ENCODE measurements at regions not wholly inside any gene's neighbourhood (a gene's known extent, or its start where the extent isn't known, plus 50 kb on each side); places are given as distances from the start of the nearest gene placed in this dataset.

DNA sequence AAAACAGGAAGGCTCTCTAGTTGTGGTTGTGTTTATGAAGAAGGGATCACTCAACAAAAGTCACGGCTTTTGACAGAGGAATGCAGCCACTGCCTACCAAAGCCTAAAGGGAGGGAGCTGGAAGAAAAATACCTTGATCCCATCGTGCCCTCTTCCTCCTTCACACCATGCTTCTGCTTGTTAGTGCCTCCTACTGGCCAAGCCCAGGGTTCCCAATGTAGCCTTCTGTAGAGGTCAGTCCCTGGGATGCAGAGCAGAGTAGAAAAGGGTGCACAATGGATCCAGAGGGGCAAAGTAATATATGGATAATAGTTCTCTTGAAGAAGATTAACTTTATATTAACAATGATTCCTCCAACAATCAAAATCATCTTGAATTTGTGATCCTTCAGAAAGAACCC is 293.5 kb upstream of the FERMT1 start:
- Mint-ChIP-seq H3K4me1 (no peaks in the 10 kb centered on the region), H3K27me3 (peaks cover 3 to 13% (median 7%) of the 10 kb centered on the region in 3 donors), H3K4me3 (no peak overlapping the region), H3K27ac (no peak overlapping the region), H3K9me3 (peaks cover 0 to 10% (median 0%) of the 10 kb centered on the region in 7 donors), H3K36me3 (no peaks in the 10 kb centered on the region)
- no peak for ATAC-seq (ENCODE audit: low read depth in 2 of 2)
- no peak for DNase-seq

DNA sequence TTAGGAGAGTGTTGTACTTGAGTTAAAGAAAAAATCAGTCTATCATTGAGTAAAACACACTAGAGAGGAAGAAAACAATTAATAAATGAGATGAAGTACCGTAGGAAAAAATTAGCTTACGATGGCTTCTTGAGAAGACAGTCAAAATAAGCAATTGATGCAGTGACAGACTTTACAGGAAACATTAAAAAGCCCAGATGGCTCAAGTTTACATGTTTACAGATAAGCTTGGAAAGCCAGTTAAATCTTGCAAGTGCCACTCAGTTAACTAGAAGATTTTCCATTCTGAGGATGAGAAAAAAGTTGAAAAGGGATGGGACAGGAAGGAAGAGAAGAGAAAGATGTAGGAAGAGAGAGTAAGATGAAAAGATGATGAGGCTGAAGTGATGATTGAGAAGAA is 288.8 kb upstream of the FERMT1 start:
- H3K4me1 Mint-ChIP-seq: no peaks in the 10 kb centered on the region
- H3K4me3 Mint-ChIP-seq: no peak overlapping the region
- H3K9me3 Mint-ChIP-seq: peaks cover 0 to 13% (median 3%) of the 10 kb centered on the region in 7 donors
- H3K27me3 Mint-ChIP-seq: peaks cover 0 to 5% (median 3%) of the 10 kb centered on the region in 3 donors
- no peak overlapping the region for H3K27ac Mint-ChIP-seq
- ATAC-seq (ENCODE audit: low read depth in 2 of 2): no peak
- no peak for DNase-seq
- no peaks in the 10 kb centered on the region for H3K36me3 Mint-ChIP-seq

DNA sequence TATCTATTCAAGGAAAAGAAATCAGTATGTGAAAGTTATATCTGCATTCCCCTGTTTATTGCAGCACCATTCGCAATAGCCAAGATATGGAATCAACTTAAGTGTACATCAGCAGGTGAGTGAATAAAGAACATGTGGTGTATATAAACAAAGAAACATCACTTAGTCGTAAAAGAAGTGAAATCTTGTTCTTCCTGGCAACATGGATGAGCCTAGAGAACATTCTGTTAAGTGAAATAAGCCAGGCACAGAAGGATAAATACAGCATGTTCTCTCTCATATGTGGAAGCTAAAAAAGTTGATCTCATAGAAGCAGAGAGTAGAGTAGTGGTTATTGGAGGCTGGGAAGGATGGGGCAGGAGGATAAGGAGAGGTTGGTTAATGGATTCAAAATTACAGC is 287.9 kb upstream of the FERMT1 start:
- Mint-ChIP-seq H3K36me3 (no peaks in the 10 kb centered on the region), H3K4me1 (no peaks in the 10 kb centered on the region), H3K27me3 (peaks cover 0 to 5% (median 3%) of the 10 kb centered on the region in 3 donors), H3K4me3 (no peak overlapping the region), H3K9me3 (peaks cover 0 to 13% (median 3%) of the 10 kb centered on the region in 7 donors), H3K27ac (no peak overlapping the region)
- DNase-seq: no peak
- no peak for ATAC-seq (ENCODE audit: low read depth in 2 of 2)

DNA sequence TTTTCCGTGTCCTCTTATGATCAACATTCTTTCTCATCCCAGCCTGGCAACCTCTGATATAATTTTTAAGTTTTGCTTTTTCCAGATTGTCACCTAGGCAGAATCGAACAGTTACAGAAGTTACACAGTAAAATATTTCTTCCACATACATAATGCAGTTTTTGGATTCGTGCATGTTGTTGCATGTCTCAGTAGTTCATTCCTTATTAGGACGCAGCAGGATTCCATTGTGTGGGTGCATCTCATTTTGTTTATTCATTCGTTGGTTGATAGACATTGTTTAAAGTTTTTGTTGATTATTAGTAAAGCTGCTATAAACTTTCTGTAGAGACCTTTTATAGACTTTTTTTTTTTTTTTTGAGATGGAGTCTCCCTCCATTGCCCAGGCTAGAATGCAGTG is 284.3 kb upstream of the FERMT1 start:
- no peaks in the 10 kb centered on the region for H3K4me1 Mint-ChIP-seq
- peaks cover 0 to 8% (median 3%) of the 10 kb centered on the region in 7 donors for H3K9me3 Mint-ChIP-seq
- no peak overlapping the region for H3K27ac Mint-ChIP-seq
- DNase-seq (no peak), ATAC-seq (ENCODE audit: low read depth in 2 of 2) (no peak)
- peaks cover 0 to 5% (median 3%) of the 10 kb centered on the region in 3 donors for H3K27me3 Mint-ChIP-seq
- H3K4me3 Mint-ChIP-seq: no peak overlapping the region
- no peaks in the 10 kb centered on the region for H3K36me3 Mint-ChIP-seq

DNA sequence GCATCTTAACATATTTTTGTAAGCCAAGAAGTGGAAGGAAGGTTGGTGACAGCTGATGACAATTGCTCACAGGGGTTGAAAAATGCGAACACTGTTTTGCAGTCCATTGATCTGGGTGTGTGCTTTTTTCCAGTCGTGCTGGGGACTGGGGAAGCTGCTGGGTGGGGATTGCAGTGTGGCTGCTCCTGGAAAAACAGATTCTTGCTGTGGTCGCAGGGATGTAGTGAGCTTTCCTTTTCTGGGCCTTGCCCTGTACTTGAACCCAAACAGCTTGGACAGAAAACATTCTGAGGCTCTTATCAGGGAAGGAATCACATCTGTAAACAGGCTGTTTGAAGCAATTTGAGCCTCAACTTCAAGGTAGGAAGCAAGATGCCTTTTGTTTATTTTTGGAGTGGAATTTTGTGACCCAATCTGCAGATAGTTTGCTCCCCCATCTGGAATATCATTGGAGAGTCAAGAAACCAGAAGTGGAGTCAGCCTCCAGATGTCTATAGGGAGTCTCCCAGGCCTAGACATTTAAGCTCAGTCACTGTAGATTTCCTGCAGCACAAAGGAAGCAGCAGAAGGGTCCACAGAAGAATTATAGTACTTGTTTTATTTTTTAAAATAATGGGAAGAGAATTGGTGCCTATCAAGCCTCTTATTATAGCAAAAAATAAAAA is 279.2 kb upstream of the FERMT1 start:
- H3K4me3 Mint-ChIP-seq: no peak overlapping the region

DNA sequence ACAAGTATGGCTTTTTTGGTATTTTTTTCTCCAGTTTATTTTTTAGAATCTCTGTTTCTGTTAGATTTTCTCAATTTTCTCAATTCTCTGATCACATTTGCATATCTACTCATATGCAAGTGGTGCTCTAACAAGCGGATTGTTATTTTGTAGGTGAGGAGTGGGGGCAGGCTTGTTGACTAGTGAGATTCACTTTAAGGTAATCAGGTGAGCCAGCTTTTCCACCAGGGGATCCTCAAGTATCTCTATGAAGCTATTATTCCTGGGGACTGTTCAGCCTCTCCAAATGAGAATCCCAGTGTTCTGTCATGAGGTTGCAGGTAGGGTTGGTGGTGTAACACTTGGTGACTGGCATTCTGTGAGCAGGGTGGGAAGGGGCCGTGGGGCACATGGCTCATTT is 274.3 kb upstream of the FERMT1 start:
- no peaks in the 10 kb centered on the region for H3K36me3 Mint-ChIP-seq
- H3K27me3 Mint-ChIP-seq: peaks cover 0 to 10% (median 0%) of the 10 kb centered on the region in 3 donors
- H3K4me3 Mint-ChIP-seq: no peak overlapping the region
- H3K9me3 Mint-ChIP-seq: peaks cover 0 to 5% (median 0%) of the 10 kb centered on the region in 7 donors
- H3K4me1 Mint-ChIP-seq: no peaks in the 10 kb centered on the region
- ATAC-seq (ENCODE audit: low read depth in 2 of 2) (no peak), DNase-seq (no peak)
- H3K27ac Mint-ChIP-seq: no peak overlapping the region

More for the DNA sequence above, 279.2 kb upstream of the FERMT1 start:
- H3K36me3 Mint-ChIP-seq: no peaks in the 10 kb centered on the region
- H3K9me3 Mint-ChIP-seq: peaks cover 0 to 5% (median 2%) of the 10 kb centered on the region in 7 donors
- H3K27me3 Mint-ChIP-seq: peaks cover 0 to 10% (median 0%) of the 10 kb centered on the region in 3 donors
- no peak for DNase-seq
- H3K4me1 Mint-ChIP-seq: no peaks in the 10 kb centered on the region
- ATAC-seq (ENCODE audit: low read depth in 2 of 2): no peak
- H3K27ac Mint-ChIP-seq: no peak overlapping the region

DNA sequence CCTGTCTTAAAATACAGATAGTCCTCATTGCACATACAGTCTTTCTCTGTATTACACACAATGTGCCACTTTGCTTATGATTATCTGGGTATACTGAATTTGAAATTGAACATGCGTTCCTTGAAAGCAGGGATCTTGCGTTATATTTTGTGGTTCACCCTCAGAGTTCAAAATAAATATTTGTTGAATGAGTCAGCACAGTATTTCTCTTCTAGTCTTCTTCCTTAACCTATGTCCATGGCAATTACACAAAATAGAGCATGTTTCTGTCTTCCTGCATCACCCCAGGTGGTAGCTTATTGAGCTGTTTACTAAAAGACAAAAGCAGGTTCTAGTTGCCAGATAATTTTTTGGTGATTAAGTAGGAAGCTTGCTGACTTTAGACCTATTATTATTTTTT is 272.9 kb upstream of the FERMT1 start:
- H3K9me3 Mint-ChIP-seq: peaks cover 0 to 5% (median 0%) of the 10 kb centered on the region in 7 donors
- no peak overlapping the region for H3K27ac Mint-ChIP-seq
- no peak for ATAC-seq (ENCODE audit: low read depth in 2 of 2)
- no peaks in the 10 kb centered on the region for H3K36me3 Mint-ChIP-seq
- no peak for DNase-seq
- no peaks in the 10 kb centered on the region for H3K4me1 Mint-ChIP-seq
- peaks cover 0 to under 1% (median 0%) of the 10 kb centered on the region in 3 donors for H3K27me3 Mint-ChIP-seq
- H3K4me3 Mint-ChIP-seq: no peak overlapping the region

DNA sequence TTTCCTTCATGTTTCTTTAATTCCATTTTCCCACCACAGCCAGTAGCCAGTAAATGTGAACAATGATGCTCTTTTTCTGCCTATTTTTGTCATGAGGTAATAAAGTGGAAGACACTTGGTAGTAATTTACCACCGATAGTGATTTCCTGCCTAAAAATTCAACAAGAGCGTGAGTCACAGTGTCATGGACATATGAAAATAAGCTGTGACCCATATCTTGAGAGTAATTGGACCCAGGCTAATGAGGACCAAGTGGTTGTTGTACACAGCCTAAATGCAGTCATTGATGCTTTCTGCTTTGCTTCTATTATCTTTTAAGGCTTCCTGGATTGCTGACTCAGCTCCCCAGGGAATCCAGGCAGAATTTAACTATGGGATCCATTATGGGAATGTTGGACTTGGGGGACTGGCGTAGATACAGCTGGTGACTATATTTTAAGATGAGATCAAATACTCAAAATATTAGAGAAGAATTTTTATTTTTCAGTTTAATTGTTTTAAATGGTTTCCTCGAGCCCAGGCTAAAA is 265.9 kb upstream of the FERMT1 start:
- H3K27ac Mint-ChIP-seq: no peak overlapping the region
- no peaks in the 10 kb centered on the region for H3K36me3 Mint-ChIP-seq
- H3K4me1 Mint-ChIP-seq: no peaks in the 10 kb centered on the region
- H3K4me3 Mint-ChIP-seq: no peak overlapping the region
- H3K9me3 Mint-ChIP-seq: peaks cover 0 to 21% (median 0%) of the 10 kb centered on the region in 7 donors
- ATAC-seq (ENCODE audit: low read depth in 2 of 2): no peak
- no peak for DNase-seq
- no peaks in the 10 kb centered on the region for H3K27me3 Mint-ChIP-seq

DNA sequence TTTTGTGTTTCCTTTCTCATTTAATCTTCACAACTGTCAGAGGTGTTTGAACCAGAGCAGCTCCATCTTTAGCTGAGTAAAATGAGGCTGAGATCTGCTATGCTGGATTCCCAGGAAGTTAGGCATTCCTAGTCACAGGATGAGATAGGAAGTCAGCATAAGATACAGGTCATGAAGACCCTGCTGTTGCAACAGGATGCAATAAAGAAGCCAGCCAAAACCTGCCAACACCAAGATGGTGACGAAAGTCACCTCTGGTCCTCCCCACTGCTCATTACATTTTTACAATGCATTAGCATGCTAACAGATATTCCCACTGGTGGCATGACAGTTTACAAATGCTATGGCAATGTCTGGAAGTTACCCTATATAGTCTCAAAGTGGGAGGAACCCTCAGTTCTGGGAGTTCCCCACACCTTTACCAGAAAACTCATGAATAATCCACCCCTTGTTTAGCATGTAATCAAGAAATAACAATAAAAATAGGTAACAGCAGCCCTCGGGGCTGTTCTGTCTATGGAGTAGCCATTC is 262.2 kb upstream of the FERMT1 start:
- no peak overlapping the region for H3K4me3 Mint-ChIP-seq
- H3K9me3 Mint-ChIP-seq: peaks cover 0 to 21% (median 3%) of the 10 kb centered on the region in 7 donors
- no peaks in the 10 kb centered on the region for H3K27me3 Mint-ChIP-seq
- DNase-seq (no peak), ATAC-seq (ENCODE audit: low read depth in 2 of 2) (no peak)
- H3K36me3 Mint-ChIP-seq: no peaks in the 10 kb centered on the region
- H3K4me1 Mint-ChIP-seq: no peaks in the 10 kb centered on the region
- H3K27ac Mint-ChIP-seq: no peak overlapping the region

DNA sequence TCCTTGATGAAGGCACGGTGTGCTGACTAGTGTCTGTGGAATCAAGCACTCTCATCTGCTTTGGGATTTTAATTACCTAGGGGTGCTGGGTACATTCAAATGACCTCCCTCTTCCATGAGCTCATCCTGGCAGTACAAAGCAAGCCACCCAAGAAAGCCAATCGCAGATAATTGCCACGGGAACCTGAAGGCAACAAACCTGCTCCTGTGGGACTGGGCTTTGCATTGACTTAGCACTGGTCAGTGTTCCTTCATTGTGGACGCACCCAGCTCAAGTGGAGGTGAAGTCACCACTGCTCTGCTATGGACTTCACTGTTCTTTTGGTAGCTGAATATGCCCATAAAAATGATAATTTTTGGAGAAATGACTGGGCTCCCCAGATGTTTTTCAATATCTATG is 261.6 kb upstream of the FERMT1 start:
- Mint-ChIP-seq H3K4me3 (no peak overlapping the region), H3K4me1 (no peaks in the 10 kb centered on the region), H3K27ac (no peak overlapping the region), H3K36me3 (no peaks in the 10 kb centered on the region), H3K27me3 (no peaks in the 10 kb centered on the region), H3K9me3 (peaks cover 0 to 21% (median 3%) of the 10 kb centered on the region in 7 donors)
- DNase-seq: no peak
- no peak for ATAC-seq (ENCODE audit: low read depth in 2 of 2)

DNA sequence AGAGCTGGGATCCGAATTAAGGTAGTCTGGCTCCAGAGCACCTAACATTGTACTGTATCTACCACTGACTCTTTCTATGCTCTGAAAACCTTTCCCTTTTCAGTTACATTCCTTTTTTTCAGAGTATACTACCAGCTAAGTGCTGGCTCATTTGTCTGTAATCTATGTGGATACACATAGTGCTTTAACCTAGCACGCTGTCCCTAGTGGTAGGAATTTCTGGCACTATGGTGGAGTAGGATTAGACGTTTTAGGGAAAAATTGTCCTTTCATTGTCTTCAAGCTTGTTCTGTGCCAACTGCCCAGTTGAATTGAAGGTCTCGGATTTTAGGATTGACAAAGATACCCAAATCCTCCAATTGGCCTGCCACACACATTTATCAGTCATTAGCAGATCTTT is 259.1 kb upstream of the FERMT1 start:
- H3K4me1 Mint-ChIP-seq: no peaks in the 10 kb centered on the region
- ATAC-seq (ENCODE audit: low read depth in 2 of 2): no peak
- H3K36me3 Mint-ChIP-seq: no peaks in the 10 kb centered on the region
- H3K27ac Mint-ChIP-seq: no peak overlapping the region
- no peaks in the 10 kb centered on the region for H3K27me3 Mint-ChIP-seq
- H3K9me3 Mint-ChIP-seq: peaks cover 0 to 9% (median 3%) of the 10 kb centered on the region in 7 donors
- no peak overlapping the region for H3K4me3 Mint-ChIP-seq
- no peak for DNase-seq

DNA sequence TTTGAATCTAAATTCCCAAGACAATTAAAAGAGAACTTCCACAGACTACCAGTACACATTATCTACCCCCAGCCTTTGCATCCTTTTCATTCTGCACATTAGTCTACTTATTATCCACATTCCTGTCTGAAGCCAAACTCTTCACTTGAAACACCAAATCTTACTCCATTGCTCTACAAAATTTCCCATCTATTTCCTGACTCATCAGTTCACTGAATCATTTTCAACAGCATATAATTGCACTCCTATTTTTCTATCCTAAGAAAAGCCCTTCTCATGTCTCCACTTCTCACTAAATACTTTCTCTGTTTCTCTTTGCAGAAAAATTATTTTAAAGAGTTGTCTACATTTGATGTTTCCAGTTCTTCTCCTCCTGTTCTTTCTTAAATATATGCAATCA is 239.4 kb upstream of the FERMT1 start:
- Mint-ChIP-seq H3K36me3 (no peaks in the 10 kb centered on the region), H3K4me3 (no peak overlapping the region)

DNA sequence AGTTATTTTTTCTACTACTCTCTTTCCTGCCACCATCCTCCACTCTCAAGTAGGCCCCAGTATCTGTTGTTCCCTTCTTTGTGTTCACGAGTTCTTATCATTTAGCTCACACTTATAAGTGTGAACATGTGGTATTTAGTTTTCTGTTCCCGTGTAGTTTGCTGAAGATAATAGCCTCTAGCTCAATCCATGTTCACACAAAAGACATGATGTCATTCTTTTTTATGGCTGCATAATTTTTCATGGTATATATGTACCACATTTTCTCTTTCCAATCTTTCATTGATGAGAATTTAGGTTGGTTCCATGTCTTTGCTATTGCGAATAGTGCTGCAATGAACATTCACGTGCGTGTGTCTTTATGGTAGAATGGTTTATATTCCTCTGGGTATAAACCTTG is 237.9 kb upstream of the FERMT1 start:
- no peak overlapping the region for H3K4me3 Mint-ChIP-seq
- H3K4me1 Mint-ChIP-seq: no peaks in the 10 kb centered on the region
- H3K36me3 Mint-ChIP-seq: no peaks in the 10 kb centered on the region
- no peak for DNase-seq
- no peaks in the 10 kb centered on the region for H3K27me3 Mint-ChIP-seq
- no peak for ATAC-seq (ENCODE audit: low read depth in 2 of 2)
- peak overlapping the region in 1 of 6 donors; percentile 9 for H3K27ac Mint-ChIP-seq
- peaks cover 0 to 2% (median 0%) of the 10 kb centered on the region in 7 donors for H3K9me3 Mint-ChIP-seq

More for the DNA sequence above, 239.4 kb upstream of the FERMT1 start:
- Mint-ChIP-seq H3K27ac (no peak overlapping the region), H3K4me1 (no peaks in the 10 kb centered on the region), H3K27me3 (peaks cover 0 to 6% (median 3%) of the 10 kb centered on the region in 3 donors), H3K9me3 (peaks cover 0 to 2% (median 0%) of the 10 kb centered on the region in 7 donors)
- DNase-seq (no peak), ATAC-seq (ENCODE audit: low read depth in 2 of 2) (no peak)

DNA sequence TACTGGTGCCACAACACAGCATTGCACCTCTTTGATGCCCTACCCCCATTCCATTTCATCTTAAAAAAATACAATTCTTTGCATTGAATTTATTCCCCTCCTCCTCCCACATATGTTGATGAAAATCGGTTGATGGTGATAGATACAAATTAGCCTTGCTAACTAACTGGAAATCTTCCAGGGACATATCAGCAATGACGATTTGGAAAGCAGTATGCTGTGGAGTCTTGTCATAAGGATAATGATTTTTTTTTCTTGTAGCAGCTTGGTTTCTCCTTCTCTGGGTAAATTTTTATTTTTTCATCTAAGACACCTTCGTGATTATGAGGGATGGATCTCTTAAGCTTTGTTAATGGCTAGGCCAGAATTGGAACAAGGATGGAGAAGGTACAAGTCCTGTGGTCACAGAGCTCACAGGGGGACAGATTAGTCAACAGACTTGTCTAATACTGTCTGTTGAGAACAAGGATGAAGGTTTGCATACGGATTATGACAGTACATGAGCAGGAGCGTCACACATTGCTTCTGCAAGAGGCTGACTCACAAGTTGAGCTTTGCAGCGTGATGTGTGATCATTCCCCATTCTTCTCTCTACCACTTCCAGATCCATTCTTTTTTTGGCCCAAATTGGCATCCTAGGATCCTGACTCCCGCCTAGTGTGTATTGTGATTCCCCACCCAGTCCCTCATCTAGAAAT is 233.1 kb upstream of the FERMT1 start:
- H3K27me3 Mint-ChIP-seq: peaks cover 0 to 4% (median 0%) of the 10 kb centered on the region in 3 donors
- DNase-seq (no peak), ATAC-seq (ENCODE audit: low read depth in 2 of 2) (no peak)
- peaks cover 0 to 2% (median 0%) of the 10 kb centered on the region in 7 donors for H3K9me3 Mint-ChIP-seq
- no peaks in the 10 kb centered on the region for H3K4me1 Mint-ChIP-seq
- no peak overlapping the region for H3K27ac Mint-ChIP-seq
- no peak overlapping the region for H3K4me3 Mint-ChIP-seq
- H3K36me3 Mint-ChIP-seq: no peaks in the 10 kb centered on the region
